HL-60 (cell line): ENCODE measurements at regions not wholly inside any gene's neighbourhood (a gene's known extent, or its start where the extent isn't known, plus 50 kb on each side); places are given as distances from the start of the nearest gene placed in this dataset.

Experiments
- CTCF ChIP-seq: IDR thresholded peaks from one replicate; pipeline ENCODE4 v1.5.1; 2011; ENCODE audit warnings: low read length, control low read depth, inconsistent platforms; ENCODE audit not compliant: insufficient read depth
- REST ChIP-seq: IDR thresholded peaks from 2 replicates; pipeline ENCODE4 v1.6.1; 2012; ENCODE audit warnings: low read depth; ENCODE audit not compliant: insufficient replicate concordance

- TF ChIP-seq REST = no peak
- no peak for TF ChIP-seq CTCF
These were observed 494.3 kb downstream of the EPHA4 start for GRCh38 chr2:221077799-221078198.
